MM.1S (cell line): ENCODE measurements at regions not wholly inside any gene's neighbourhood (a gene's known extent, or its start where the extent isn't known, plus 50 kb on each side); places are given as distances from the start of the nearest gene placed in this dataset.

Experiments used
- DNase-seq: peaks from one replicate; pipeline ENCODE4 v3.0.0-alpha.2; 2015
- H2AFZ ChIP-seq: fragments of 300-600 bp; sonication (generic); 2 replicates; pipeline ENCODE4 v1.6.0; 2016; ENCODE audit warnings: antibody characterized with exemption, low read length
- H3F3A ChIP-seq: fragments of 300-600 bp; sonication (generic); 2 replicates; pipeline ENCODE4 v1.6.1; 2016; ENCODE audit warnings: mild to moderate bottlenecking, antibody characterized with exemption, low read length, moderate library complexity, mixed read lengths; ENCODE audit not compliant: insufficient read depth
- H3K27ac ChIP-seq: fragments of 300-600 bp; sonication (generic); 2 replicates; pipeline ENCODE4 v1.5.1; 2016; ENCODE audit warnings: mild to moderate bottlenecking, low read length
- H3K27me3 ChIP-seq: fragments of 300-600 bp; sonication (generic); replicated peaks from 2 replicates; pipeline ENCODE4 v1.6.0; 2016; ENCODE audit warnings: low read length; ENCODE audit not compliant: insufficient read depth
- H3K36me3 ChIP-seq: fragments of 300-600 bp; sonication (generic); replicated peaks from 2 replicates; pipeline ENCODE4 v1.6.1; 2016; ENCODE audit warnings: mild to moderate bottlenecking, low read length, mixed read lengths; ENCODE audit not compliant: insufficient read depth
- H3K4me1 ChIP-seq: fragments of 300-600 bp; sonication (generic); 2 replicates; pipeline ENCODE4 v1.6.1; 2016; ENCODE audit warnings: low read length, mixed read lengths
- H3K4me2 ChIP-seq: fragments of 300-600 bp; sonication (generic); 2 replicates; pipeline ENCODE4 v1.6.0; 2016; ENCODE audit warnings: low read depth, low read length
- H3K4me3 ChIP-seq: fragments of 300-600 bp; sonication (generic); 2 replicates; pipeline ENCODE4 v1.5.1; 2016; ENCODE audit warnings: low read length, mixed read lengths
- H3K79me2 ChIP-seq: fragments of 300-600 bp; sonication (generic); 2 replicates; pipeline ENCODE4 v1.6.1; 2016; ENCODE audit warnings: mixed run types, low read length, mixed read lengths
- H3K9ac ChIP-seq: fragments of 300-600 bp; sonication (generic); 2 replicates; pipeline ENCODE4 v1.6.1; 2016; ENCODE audit warnings: low read length, mixed read lengths
- H3K9me2 ChIP-seq: fragments of 300-600 bp; sonication (generic); replicated peaks from 2 replicates; pipeline ENCODE4 v1.6.1; 2016; ENCODE audit warnings: mild to moderate bottlenecking, low read length, mixed read lengths; ENCODE audit not compliant: insufficient read depth
- H3K9me3 ChIP-seq: fragments of 300-600 bp; sonication (generic); replicated peaks from 2 replicates; pipeline ENCODE4 v1.6.1; 2016; ENCODE audit warnings: mild to moderate bottlenecking, low read length, mixed read lengths; ENCODE audit not compliant: insufficient read depth
- H4K20me1 ChIP-seq: fragments of 300-600 bp; sonication (generic); 2 replicates; pipeline ENCODE4 v1.6.1; 2016; ENCODE audit warnings: mild to moderate bottlenecking, low read length, moderate library complexity, mixed read lengths; ENCODE audit not compliant: insufficient read depth
- EZH2 ChIP-seq: fragments of 300-600 bp; sonication (generic); optimal IDR thresholded peaks from 2 replicates; pipeline ENCODE3; 2017; ENCODE audit warnings: low read depth, mild to moderate bottlenecking, antibody characterized with exemption, low read length, mixed read lengths
- EZH2phosphoT487 ChIP-seq: fragments of 300-600 bp; sonication (generic); IDR thresholded peaks from 2 replicates; pipeline ENCODE4 v1.6.1; 2018; ENCODE audit warnings: antibody characterized with exemption, low read length
- TF ChIP-seq, protein P1 (sequence below): fragments of 300-600 bp; sonication (generic); IDR thresholded peaks from 2 replicates; pipeline ENCODE4 v1.5.1; 2016; ENCODE audit warnings: antibody characterized with exemption, low read length, mixed read lengths

DNA sequence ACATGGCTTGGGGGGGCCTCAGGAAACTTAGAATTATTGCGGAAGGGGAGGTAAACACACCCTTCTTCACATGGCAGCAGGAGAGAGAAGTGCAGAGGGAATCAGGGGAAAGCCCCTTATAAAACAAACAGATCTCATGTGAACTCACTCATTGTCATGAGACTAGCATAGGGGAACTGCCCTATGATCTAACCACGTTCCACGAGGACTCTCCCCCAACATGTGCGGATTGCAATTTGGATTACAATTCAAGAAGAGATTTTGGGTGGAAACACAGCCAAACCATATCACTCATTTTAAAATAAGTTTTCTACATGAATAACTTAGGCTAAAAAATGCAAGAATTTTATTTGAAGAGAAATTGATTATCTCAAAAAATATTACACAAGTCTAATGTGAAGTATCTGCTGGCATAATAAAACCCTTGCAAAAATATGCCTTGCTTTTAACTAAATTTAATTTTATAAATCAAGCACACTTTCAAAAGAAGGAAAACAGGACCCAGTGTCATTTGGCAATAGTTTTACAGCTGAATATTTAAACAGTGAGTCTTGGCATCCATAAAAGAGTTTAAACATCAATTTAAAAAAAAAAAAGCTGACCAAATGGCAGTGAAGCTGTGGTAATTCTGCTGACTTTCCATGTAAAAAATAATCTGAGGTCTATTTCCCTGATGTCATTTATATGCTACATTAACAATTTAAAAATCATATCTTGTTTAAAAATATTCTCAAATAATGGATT lies 1057.2 kb downstream of the NAALADL2 start:
- no peaks in the 10 kb centered on the region for H3K27me3 ChIP-seq
- no peaks in the 10 kb centered on the region for H3F3A ChIP-seq
- H3K4me3 ChIP-seq: no peak overlapping the region
- H3K9me3 ChIP-seq: no peaks in the 10 kb centered on the region
- H3K9me2 ChIP-seq: no peaks in the 10 kb centered on the region
- H3K27ac ChIP-seq: no peak overlapping the region
- no peaks in the 10 kb centered on the region for H4K20me1 ChIP-seq
- no peaks in the 10 kb centered on the region for H3K79me2 ChIP-seq
- no peak overlapping the region for H3K4me2 ChIP-seq
- no peak overlapping the region for H3K9ac ChIP-seq
- H2AFZ ChIP-seq: no peak overlapping the region
- H3K4me1 ChIP-seq: peaks cover 12% of the 10 kb centered on the region
- TF ChIP-seq, protein P1, sequence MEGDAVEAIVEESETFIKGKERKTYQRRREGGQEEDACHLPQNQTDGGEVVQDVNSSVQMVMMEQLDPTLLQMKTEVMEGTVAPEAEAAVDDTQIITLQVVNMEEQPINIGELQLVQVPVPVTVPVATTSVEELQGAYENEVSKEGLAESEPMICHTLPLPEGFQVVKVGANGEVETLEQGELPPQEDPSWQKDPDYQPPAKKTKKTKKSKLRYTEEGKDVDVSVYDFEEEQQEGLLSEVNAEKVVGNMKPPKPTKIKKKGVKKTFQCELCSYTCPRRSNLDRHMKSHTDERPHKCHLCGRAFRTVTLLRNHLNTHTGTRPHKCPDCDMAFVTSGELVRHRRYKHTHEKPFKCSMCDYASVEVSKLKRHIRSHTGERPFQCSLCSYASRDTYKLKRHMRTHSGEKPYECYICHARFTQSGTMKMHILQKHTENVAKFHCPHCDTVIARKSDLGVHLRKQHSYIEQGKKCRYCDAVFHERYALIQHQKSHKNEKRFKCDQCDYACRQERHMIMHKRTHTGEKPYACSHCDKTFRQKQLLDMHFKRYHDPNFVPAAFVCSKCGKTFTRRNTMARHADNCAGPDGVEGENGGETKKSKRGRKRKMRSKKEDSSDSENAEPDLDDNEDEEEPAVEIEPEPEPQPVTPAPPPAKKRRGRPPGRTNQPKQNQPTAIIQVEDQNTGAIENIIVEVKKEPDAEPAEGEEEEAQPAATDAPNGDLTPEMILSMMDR: no peak
- no peak for TF ChIP-seq EZH2
- TF ChIP-seq EZH2phosphoT487: no peak
- DNase-seq: no peak
- no peaks in the 10 kb centered on the region for H3K36me3 ChIP-seq

DNA sequence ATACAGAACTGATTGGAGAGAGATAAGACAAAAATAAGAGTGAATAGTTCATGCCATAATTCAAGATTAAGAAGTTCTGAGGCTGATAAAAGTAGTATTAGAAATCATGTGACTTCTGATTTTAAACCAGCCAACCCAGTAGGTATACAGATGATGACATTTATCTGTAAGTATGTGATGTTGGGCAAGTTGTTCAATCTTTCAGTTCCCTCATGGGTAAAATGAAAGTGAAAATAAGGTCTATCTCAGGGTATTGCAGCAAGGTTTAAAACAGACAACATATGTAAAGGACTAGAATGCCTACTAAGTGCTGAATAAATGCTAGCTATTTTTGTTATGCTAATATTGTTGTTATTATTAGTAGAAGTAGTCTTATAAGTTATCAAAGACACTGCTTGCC lies 1055.7 kb downstream of the NAALADL2 start:
- Histone ChIP-seq H3K9me3 (no peaks in the 10 kb centered on the region), H3K4me2 (no peak overlapping the region), H3K4me3 (no peak overlapping the region), H3K4me1 (peaks cover 12% of the 10 kb centered on the region), H4K20me1 (no peaks in the 10 kb centered on the region), H2AFZ (peak overlapping the region; percentile 7; the same call in 1 of the 2 replicates), H3K79me2 (no peaks in the 10 kb centered on the region), H3K27ac (no peak overlapping the region), H3K9me2 (no peaks in the 10 kb centered on the region), H3K36me3 (no peaks in the 10 kb centered on the region), H3K9ac (no peak overlapping the region), H3F3A (no peaks in the 10 kb centered on the region), H3K27me3 (no peaks in the 10 kb centered on the region)
- DNase-seq: peak; percentile 61
- TF ChIP-seq, protein P1: no peak
- no peak for TF ChIP-seq EZH2phosphoT487
- no peak for TF ChIP-seq EZH2

DNA sequence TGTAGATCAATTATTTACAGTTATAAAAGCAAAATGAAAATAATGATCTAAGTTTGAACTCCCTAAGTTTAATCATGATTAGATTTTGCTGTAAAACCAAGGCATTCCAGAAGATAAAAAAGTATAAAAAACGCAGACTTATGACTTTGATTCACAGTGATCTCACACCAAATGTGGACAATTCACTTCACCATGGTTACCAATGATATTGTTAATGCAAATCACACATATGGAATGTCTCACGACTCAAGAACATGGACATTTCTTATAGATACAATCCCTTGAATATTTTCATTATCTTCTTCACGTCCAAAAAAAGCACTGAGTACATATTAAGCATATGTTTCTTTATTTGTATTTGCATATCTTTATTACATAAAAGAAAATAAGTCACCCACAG lies 1054.2 kb downstream of the NAALADL2 start:
- no peaks in the 10 kb centered on the region for H3K36me3 ChIP-seq

More for the DNA sequence above, 1054.2 kb downstream of the NAALADL2 start:
- no peak overlapping the region for H3K9ac ChIP-seq
- no peaks in the 10 kb centered on the region for H3K9me3 ChIP-seq
- H3K4me3 ChIP-seq: no peak overlapping the region
- no peak overlapping the region for H3K27ac ChIP-seq
- no peaks in the 10 kb centered on the region for H3K9me2 ChIP-seq
- peaks cover 12% of the 10 kb centered on the region for H3K4me1 ChIP-seq
- H3K27me3 ChIP-seq: no peaks in the 10 kb centered on the region
- H3F3A ChIP-seq: no peaks in the 10 kb centered on the region
- H4K20me1 ChIP-seq: no peaks in the 10 kb centered on the region
- TF ChIP-seq EZH2: no peak
- TF ChIP-seq, protein P1: no peak
- no peak for TF ChIP-seq EZH2phosphoT487
- H3K79me2 ChIP-seq: no peaks in the 10 kb centered on the region
- no peak for DNase-seq
- H3K4me2 ChIP-seq: no peak overlapping the region
- no peak overlapping the region for H2AFZ ChIP-seq
